GM21723 (cell line): ENCODE measurements at regions not wholly inside any gene's neighbourhood (a gene's known extent, or its start where the extent isn't known, plus 50 kb on each side); places are given as distances from the start of the nearest gene placed in this dataset.
"Not testable (repeated sequence)": the region's sequence is repeated elsewhere in the genome, so short reads cannot be mapped to it uniquely, and the experiment has no call there.

Source experiments
- ATAC-seq: cut with Tn5 transposase; IDR thresholded peaks from one replicate; pipeline ENCODE4 v1.9.1; 2021; ENCODE audit warnings: mild to moderate bottlenecking, moderate library complexity; ENCODE audit not compliant: unreplicated experiment

DNA sequence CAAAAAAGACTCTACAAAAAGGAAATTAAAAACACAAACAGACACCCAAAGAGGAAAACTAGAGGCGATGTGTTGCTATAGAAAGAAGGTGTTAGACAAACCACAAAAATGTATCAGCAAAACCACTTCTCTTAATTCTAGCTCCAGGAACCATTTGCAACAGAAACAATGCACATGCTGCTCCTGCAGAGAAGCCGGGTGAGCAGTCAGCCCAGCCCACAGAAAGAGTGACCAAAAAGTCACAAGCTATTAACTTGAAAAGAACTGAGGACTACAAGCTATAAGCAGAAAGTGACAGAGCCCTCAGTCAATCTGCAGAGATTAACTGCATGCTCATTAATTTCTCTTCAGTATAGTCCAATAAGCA lies 96.2 kb upstream of the KLHL13 start:
- ATAC-seq: peak; percentile 90

- no peak for ATAC-seq
These were observed 98.7 kb upstream of the KLHL13 start for GRCh38 chrX:118215346-118215745.

DNA sequence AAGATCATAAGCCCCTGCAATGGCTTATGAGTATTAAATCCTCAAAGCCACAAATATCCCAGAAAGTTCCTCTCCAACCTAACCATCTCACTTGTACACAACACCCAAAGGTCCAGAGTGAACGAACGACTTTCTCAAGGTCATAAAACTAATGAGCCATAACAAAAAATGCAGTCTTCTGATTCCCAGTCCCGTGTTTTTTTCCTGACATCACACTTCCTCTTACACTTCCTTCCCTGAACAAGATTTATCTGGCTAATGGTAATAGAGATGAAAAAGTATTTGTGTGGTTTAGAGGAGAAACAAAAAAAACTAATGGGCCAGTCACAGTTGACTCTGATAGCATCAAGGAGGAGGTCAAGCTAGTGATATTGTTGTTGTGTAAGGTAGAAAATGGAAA lies 99.5 kb upstream of the KLHL13 start:
- ATAC-seq: no peak

GRCh38 chrX:118216509-118216908 lies 99.9 kb upstream of the KLHL13 start:
- no peak for ATAC-seq

- no peak for ATAC-seq
These were observed 101.5 kb upstream of the KLHL13 start for GRCh38 chrX:118218079-118218478.

- no peak for ATAC-seq
These were observed 102.3 kb upstream of the KLHL13 start for GRCh38 chrX:118218940-118219339.

DNA sequence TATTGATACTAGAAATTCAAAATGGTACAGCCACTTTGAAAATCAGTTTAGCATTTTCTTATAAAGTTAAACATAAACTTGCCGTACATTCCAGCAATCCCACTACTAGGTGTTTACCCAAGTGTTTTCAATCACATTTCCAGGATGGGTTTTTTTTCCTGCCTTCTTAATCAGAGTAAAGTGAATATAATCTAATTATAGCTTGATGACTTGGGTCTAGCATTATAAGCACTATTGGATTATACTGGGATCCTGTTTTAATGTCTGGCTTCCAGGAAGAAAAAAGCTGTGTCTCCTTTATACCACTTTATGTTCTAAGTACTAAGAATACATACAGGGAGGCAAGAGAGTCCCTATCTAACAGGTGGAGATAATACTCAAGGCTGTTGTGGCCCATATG lies 103.3 kb upstream of the KLHL13 start:
- ATAC-seq: no peak

GRCh38 chrX:118220509-118220908 lies 103.9 kb upstream of the KLHL13 start:
- no peak for ATAC-seq

GRCh38 chrX:118221270-118221669 lies 104.7 kb upstream of the KLHL13 start:
- no peak for ATAC-seq

- no peak for ATAC-seq
These were observed 105.1 kb upstream of the KLHL13 start for GRCh38 chrX:118221733-118222132.

- no peak for ATAC-seq
These were observed 105.8 kb upstream of the KLHL13 start for GRCh38 chrX:118222421-118222820.

GRCh38 chrX:118225711-118226428 lies 109.3 kb upstream of the KLHL13 start:
- ATAC-seq: peak; percentile 92

- ATAC-seq: no peak
These were observed 111.4 kb upstream of the KLHL13 start for GRCh38 chrX:118228041-118228440.

DNA sequence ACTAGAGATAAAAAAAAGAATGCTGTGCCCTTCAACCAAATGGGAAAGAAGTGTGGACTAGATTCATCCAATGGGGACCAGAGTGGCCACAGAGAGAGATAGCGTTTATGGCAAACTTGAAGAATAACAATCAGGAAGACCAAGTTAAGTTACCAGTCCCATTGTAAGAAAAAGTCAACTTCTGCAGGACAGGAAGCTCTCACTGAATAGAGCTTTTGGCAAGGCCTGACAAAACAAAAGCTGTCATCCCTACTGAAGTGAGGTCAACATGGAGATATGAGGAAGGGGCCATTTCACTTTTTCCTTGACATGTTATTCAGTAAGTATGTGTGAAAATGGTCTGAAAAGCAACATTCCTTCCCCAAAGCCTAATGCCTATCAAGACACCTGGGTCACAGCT lies 111.8 kb upstream of the KLHL13 start:
- no peak for ATAC-seq

GRCh38 chrX:118231464-118231863 lies 114.4 kb upstream of the WDR44 start:
- ATAC-seq: no peak

DNA sequence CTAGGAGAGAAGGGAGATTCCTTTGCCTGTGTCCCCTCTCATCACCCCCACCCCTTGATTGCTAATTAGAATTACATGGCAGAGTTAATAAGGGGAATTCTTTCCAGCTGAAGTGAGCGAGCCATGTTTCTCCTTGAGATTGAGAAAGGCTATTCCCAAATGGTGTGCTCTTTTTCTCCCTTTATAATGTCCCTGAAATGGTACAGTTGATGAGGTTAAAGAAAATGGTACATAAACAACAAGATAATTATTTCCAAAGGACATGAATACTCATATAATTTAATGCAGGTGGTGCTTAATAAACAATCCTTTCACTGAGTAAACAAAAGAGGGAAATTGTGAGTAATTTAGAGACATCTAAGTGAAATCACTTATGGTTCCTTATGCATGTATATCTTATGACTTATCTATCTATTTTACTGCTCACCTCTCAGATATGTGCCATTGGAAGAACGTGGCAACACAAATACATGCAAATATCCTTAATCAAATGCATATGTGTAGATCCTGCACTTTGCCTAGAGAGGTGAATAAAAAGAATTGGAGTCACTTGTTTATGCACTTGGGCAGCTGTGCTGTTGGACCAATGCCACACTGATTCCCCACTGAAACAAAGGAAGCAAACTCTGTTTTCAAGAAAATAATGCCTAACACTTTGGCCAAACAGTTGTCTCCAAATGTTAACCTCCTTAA lies 106.6 kb upstream of the WDR44 start:
- no peak for ATAC-seq

DNA sequence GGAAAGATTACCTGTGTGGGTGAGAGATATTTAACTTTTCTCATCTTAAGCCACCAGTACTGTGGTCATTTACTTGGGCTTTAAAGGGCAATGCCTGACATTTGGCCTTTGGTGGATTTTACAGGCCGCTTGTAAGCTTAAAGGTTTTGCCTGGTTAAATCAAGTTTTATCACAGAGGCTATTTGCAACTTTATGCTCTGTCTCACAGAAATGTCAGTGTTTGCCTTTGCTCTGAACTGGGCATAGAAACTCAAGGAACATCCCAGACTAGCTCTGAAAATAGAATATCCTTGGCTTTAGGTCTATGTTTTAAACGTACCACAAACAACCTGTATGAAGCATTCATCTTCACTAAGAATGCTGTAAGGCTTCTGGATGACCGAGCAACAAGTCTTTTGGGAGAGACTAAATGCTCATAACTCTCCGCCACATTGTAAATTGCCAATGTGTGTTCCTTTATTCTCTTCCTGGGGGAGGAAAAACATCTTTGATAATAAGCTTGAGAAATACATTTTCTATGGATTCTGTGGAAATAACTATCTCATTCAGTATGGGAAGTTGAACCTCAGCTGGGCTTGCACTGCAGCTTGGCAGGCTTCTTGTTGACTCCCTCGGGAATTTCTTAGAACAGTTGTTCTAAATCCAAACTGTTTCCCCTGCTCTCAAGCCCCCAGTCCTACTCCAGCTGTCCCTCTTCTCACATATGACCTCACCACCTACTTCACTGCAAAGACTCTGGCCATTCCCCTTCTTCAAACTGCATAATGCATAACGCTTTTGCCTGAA lies 105.8 kb upstream of the WDR44 start:
- ATAC-seq: no peak

DNA sequence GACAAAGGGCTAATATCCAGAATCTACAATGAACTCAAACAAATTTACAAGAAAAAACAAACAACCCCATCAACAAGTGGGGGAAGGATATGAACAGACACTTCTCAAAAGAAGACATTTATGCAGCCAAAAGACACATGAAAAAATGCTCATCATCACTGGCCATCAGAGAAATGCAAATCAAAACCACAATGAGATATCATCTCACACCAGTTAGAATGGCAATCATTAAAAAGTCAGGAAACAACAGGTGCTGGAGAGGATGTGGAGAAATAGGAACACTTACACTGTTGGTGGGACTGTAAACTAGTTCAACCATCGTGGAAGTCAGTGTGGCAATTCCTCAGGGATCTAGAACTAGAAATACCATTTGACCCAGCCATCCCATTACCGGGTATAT lies 98.9 kb upstream of the WDR44 start:
- ATAC-seq: not testable (repeated sequence)

DNA sequence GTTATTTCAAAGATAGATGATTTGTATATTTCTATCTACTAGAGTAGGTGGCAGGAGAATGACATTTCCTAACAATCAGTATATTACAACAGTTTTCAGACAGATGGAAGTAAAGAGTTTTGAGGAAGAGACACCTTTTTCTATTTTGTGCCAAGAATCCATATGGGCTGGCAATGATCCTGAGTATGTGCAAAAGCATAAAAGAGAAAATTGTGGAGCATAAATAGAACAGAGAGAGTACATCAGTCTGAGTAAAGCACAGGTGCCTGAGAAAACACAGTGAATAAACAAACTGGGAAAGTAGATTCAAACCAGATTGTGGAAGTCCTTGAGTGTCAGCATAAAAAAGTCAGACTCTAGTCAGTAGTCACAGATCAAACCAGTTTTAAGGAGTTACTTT lies 96.8 kb upstream of the WDR44 start:
- no peak for ATAC-seq

- no peak for ATAC-seq
These were observed 95.5 kb upstream of the WDR44 start for GRCh38 chrX:118250445-118250844.

DNA sequence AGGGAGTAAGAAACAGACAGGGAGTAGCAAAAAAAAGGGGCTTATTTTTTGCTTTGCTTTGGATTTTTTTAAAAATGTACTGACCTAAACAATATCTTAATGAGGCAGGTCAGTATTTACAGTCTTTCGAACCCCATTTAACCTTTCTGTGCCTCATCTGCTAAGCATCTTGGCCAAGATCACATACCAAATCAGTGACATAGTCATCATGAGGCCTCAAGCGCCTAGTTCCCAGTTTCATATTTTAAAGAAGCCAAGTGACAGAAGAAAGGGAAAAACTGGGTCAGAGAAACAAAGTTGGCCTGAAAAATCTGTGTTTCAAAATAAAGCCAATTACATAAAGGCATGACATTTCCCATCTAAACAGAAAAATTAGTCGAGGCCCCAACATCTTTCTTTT lies 94.6 kb upstream of the WDR44 start:
- ATAC-seq: no peak

- no peak for ATAC-seq
These were observed 92.9 kb upstream of the WDR44 start for GRCh38 chrX:118252967-118253366.
